ENCODE measurements at regions not wholly inside any gene's neighbourhood (a gene's known extent, or its start where the extent isn't known, plus 50 kb on each side); places are given as distances from the start of the nearest gene placed in this dataset.
"Not testable (repeated sequence)": the region's sequence is repeated elsewhere in the genome, so short reads cannot be mapped to it uniquely, and the experiment has no call there.

GRCh38 chr21:14903172-14903865 is 161.5 kb downstream of the NRIP1 start:
- no peak overlapping the region for H3K4me3 ChIP-seq (ENCODE audit: low read length)
- no peak for DNase-seq (ENCODE audit: low read depth, low spot score)

GRCh38 chr21:14901482-14901958 is 163.3 kb downstream of the NRIP1 start:
- DNase-seq (ENCODE audit: low read depth, low spot score): no peak
- no peak overlapping the region for H3K4me3 ChIP-seq (ENCODE audit: low read length)

DNA sequence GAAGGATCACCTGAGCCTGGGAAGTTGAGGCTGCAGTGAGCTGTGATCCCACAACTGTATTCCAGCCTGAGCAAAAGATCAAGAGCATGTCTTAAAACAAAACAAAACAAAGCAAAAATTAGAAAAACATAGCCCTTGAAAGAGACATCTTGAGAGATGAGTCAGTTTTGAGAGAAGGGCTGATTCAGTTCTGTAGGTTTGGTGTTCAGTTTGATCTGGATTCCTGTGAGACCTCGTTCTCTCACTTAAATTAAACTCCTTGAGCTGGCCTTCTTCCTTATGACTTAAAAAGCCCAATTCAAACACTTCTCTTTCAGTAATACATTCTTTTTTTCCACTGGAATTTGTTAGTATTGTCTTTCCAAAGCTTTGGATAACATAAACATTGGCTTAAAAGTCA is 164.2 kb downstream of the NRIP1 start:
- no peak overlapping the region for H3K4me3 ChIP-seq (ENCODE audit: low read length)
- DNase-seq (ENCODE audit: low read depth, low spot score): no peak

DNA sequence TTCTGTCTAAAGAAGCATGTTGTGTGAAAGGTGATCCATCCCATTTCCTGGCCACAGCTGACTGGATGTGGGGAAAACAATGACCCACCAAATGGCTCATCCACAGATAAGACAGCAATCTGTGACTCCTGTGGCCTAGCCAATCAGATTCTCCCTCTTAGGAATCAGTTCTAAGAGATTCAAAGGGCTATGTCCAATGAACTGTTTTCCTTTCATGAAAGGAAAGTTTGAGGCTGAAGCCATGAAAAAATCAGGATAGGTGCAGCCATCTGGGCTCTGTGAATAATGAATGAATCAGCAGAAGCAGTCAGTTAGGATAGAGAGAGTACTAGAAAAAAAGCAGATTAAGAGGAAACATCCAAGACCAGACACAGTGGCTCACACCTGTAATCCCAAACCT is 164.7 kb downstream of the NRIP1 start:
- DNase-seq (ENCODE audit: low read depth, low spot score): no peak
- H3K4me3 ChIP-seq (ENCODE audit: low read length): no peak overlapping the region

DNA sequence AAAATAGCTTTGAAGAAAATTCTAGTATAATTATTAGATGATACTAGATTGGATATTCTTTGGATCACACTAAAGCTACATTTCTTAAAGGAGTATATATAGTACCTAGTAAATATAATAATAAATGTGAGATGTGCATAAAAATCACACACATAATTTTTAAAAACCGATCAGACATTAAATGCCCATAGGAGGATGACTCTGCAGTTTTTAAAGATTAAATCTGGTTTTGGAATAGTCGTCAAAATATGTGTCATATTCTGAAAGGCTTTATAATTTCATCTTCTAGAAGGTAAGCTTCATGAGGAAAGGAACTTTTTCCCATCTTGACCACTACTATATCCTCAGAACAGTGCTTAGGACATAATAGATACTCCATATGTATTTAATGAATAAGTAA is 169.0 kb downstream of the NRIP1 start:
- DNase-seq (ENCODE audit: low read depth, low spot score): no peak
- H3K4me3 ChIP-seq (ENCODE audit: low read length): no peak overlapping the region

GRCh38 chr21:14890141-14890540 is 174.7 kb downstream of the NRIP1 start:
- DNase-seq (ENCODE audit: low read depth, low spot score): no peak
- H3K4me3 ChIP-seq (ENCODE audit: low read length): no peak overlapping the region

GRCh38 chr21:14889080-14889810 is 175.6 kb downstream of the NRIP1 start:
- DNase-seq (ENCODE audit: low read depth, low spot score): no peak
- H3K4me3 ChIP-seq (ENCODE audit: low read length): no peak overlapping the region

DNA sequence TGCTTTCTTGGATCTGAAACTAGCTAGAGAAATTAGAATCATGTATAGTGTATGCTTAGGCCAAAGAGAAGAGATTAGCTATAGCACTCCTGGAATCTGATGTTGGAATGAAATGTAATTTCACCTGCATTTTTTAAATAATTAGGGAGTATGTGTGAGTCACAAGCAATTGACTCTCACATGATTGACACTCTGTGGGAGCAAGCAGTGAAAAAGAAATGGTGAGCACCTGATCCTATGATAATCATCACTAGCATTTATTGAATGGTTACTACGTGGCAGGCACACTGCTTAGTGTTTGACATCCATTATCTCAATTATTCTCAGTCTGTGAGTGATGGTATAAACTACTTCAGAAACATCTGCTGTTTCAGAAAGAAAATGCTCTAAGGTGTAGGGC is 176.6 kb downstream of the NRIP1 start:
- no peak overlapping the region for H3K4me3 ChIP-seq (ENCODE audit: low read length)
- no peak for DNase-seq (ENCODE audit: low read depth, low spot score)

DNA sequence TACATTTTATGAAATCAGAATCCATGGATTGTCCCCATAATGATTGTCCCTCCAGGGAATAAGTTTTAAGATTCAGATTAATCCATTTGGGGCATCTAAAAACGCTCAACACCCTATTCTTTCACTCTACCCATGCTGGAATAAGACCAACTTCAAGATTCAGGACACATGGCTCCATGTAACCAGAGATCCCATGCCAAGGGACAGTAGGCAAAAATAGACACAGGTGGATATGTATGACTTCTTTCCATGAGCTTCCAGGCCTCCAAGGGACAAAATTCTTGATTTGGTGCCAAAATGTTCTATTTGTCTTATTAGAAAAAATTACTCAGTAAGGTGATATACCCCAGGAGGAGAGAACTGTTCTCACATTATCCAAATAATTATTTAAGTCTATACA is 178.8 kb downstream of the NRIP1 start:
- H3K4me3 ChIP-seq (ENCODE audit: low read length): no peak overlapping the region

DNA sequence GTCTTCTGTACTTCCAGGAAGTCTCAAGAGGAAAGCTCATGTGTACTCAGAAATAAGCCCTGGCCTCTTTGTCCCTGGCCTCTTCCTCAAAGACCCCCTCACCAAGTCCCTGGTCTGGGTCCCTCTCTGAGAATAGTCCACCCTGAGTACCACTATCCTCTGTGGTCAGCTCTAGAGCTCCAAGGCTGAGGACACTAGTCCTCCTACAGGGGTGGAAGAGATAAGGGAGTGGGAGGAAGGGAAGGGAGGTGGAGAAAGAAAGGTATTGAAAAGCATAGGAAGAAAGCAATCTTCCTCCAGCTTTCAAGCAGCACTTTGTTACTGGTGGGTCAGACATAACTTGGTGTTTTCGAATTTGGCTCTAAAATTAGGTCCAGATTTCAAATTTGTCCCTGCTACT is 181.4 kb downstream of the NRIP1 start:
- H3K4me3 ChIP-seq (ENCODE audit: low read length): no peak overlapping the region
- no peak for DNase-seq (ENCODE audit: low read depth, low spot score)

More for the DNA sequence above, 178.8 kb downstream of the NRIP1 start:
- no peak for DNase-seq (ENCODE audit: low read depth, low spot score)

DNA sequence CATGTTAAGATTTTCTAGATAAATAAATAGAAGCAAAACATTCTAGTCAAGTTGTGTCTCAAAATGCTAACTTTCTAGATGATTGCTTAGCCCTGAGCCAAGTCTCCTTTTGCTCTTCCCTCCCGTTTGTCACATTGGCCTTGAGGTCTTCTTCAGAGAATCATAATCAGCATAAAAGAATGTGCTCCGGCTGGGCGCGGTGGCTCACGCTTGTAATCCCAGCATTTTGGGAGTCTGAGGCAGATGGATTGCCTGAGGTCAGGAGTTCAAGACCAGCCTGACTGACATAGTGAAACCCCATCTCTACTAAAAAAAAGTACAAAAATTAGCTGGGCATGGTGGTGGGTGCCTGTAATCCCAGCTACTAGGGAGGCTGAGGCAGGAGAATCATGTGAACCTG is 182.3 kb downstream of the NRIP1 start:
- not testable (repeated sequence) for H3K4me3 ChIP-seq (ENCODE audit: low read length)

DNA sequence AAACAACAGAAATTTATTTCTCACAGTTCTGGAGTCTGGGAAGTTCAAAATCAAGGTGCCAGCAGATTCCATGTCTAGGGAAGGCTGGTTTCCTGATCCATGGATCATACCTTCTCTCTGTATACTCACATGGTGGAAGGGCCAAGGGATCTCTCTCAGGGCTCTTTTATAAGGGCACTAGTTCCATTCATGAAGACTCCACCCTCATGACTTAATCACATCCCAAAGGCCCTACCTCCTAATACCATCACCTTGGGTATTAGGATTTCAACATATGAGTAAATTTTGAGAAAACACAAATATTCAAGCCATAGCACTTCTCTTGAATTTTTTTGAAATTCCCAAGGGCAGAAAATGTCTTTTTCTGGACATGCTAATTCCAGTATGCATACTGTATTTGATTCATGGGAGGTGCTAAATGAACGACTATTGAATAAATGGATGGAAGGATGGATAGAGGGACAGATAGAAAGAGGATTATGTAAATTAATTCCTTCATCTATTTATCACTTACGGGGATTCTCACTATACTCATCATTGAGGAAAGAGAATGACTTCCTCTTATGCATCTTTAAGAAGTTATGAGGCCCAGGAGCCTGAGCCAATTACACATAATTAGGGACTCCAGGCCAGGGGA is 182.8 kb downstream of the NRIP1 start:
- no peak for DNase-seq (ENCODE audit: low read depth, low spot score)
- H3K4me3 ChIP-seq (ENCODE audit: low read length): no peak overlapping the region

More for the DNA sequence above, 182.3 kb downstream of the NRIP1 start:
- DNase-seq (ENCODE audit: low read depth, low spot score): not testable (repeated sequence)

DNA sequence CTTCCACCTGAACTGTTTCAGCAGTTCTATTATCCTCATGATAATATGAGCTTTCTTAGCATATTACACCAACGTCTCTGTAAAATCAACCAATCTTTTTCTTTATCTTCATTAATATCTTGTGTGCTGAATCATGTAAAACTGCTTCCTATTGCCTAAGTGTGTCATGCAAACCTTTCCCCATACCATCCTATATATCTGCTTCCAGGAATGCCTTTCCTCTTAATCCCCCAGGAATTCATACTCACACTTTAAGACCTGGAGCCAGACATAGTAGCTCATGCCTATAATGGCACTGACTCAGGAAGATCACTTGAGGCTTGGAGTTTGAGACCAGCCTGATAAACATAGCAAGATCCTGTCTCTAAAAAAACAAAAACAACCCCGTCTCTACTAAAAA is 183.9 kb downstream of the NRIP1 start:
- H3K4me3 ChIP-seq (ENCODE audit: low read length): no peak overlapping the region
- no peak for DNase-seq (ENCODE audit: low read depth, low spot score)

DNA sequence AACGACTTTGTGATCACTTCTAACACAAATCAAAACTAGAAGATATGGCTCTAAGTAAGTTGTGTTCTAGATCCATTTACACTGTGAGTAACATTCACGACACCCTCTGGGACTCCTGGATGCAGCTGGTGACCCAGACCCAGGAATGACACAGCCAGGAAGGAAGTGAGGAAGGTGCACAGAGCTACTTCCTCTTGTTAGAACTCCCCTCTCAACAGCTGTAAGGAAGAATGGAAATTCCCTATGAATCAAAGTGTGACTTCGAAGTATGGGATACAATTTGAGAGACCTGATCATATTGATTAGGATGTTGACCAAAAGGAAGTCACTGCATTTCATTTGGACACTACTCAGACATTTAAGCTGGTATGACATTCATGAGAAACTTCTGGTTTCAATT is 185.3 kb downstream of the NRIP1 start:
- DNase-seq (ENCODE audit: low read depth, low spot score): no peak
- H3K4me3 ChIP-seq (ENCODE audit: low read length): no peak overlapping the region

DNA sequence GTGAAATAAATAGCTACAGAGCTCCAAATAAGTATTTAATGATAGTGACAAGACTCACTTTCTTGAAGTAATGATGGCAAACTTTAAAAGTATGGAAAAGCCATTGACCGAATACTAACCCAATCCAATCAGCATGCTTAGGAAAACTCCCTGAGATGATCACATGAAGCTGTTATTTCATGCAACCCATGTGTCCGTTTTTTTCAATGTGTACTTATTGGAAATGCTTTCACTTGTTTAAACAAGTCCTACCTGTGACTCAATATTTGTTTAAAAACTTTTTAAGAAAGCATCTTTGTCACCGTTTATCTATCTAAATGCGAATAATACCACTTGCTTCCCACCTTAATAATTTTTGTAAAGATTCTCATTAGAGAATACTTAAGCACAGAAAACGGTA is 185.8 kb downstream of the NRIP1 start:
- no peak for DNase-seq (ENCODE audit: low read depth, low spot score)
- H3K4me3 ChIP-seq (ENCODE audit: low read length): no peak overlapping the region

GRCh38 chr21:14877581-14878228 is 187.1 kb downstream of the NRIP1 start:
- DNase-seq (ENCODE audit: low read depth, low spot score): no peak
- no peak overlapping the region for H3K4me3 ChIP-seq (ENCODE audit: low read length)

- no peak overlapping the region for H3K4me3 ChIP-seq (ENCODE audit: low read length)
- no peak for DNase-seq (ENCODE audit: low read depth, low spot score)
These were observed 188.3 kb downstream of the NRIP1 start for GRCh38 chr21:14876524-14876840.

GRCh38 chr21:14875704-14876523 is 188.9 kb downstream of the NRIP1 start:
- no peak for DNase-seq (ENCODE audit: low read depth, low spot score)
- H3K4me3 ChIP-seq (ENCODE audit: low read length): no peak overlapping the region

- no peak for DNase-seq (ENCODE audit: low read depth, low spot score)
- no peak overlapping the region for H3K4me3 ChIP-seq (ENCODE audit: low read length)
These were observed 189.6 kb downstream of the NRIP1 start for GRCh38 chr21:14875186-14875585.

Measured in Jurkat, Clone E6-1 (cell line).